SK-N-SH (cell line): ENCODE measurements at regions not wholly inside any gene's neighbourhood (a gene's known extent, or its start where the extent isn't known, plus 50 kb on each side); places are given as distances from the start of the nearest gene placed in this dataset.

Source experiments
- CTCF ChIP-seq: fragments of 200-600 bp; sonication (generic); IDR thresholded peaks from 2 replicates; pipeline ENCODE4 v1.6.1; 2017; ENCODE audit warnings: antibody characterized with exemption, mild to moderate bottlenecking, moderate library complexity
- GATA2 ChIP-seq: sonication (generic); formaldehyde crosslinking; IDR thresholded peaks from 2 replicates; pipeline ENCODE4 v1.5.0; 2020; ENCODE audit warnings: mild to moderate bottlenecking, missing genetic modification reagents
- MAX ChIP-seq: IDR thresholded peaks from 2 replicates; pipeline ENCODE4 v1.4.0; 2012; ENCODE audit warnings: low read depth
- MEF2A ChIP-seq: IDR thresholded peaks from 2 replicates; pipeline ENCODE4 v1.4.0; 2012; ENCODE audit warnings: low read depth, borderline replicate concordance
- NFIC ChIP-seq: IDR thresholded peaks from 2 replicates; pipeline ENCODE4 v1.4.0; 2012; ENCODE audit warnings: borderline replicate concordance
- PBX3 ChIP-seq: IDR thresholded peaks from 2 replicates; pipeline ENCODE4; 2012
- POLR2AphosphoS5 ChIP-seq: IDR thresholded peaks from 2 replicates; pipeline ENCODE4 v1.6.1; 2012; ENCODE audit warnings: low read depth, low read length
- REST ChIP-seq: IDR thresholded peaks from 2 replicates; pipeline ENCODE4 v1.6.1; 2012; ENCODE audit warnings: mild to moderate bottlenecking, low read depth, low read length, moderate library complexity
- RFX5 ChIP-seq: IDR thresholded peaks from 2 replicates; pipeline ENCODE4 v1.6.1; 2012; ENCODE audit warnings: mild to moderate bottlenecking, improper control_type of control experiment, low read length
- RXRA ChIP-seq: IDR thresholded peaks from 2 replicates; pipeline ENCODE4 v1.4.0; 2012; ENCODE audit warnings: low read depth, mild to moderate bottlenecking, borderline replicate concordance
- SIN3A ChIP-seq: IDR thresholded peaks from 2 replicates; pipeline ENCODE4 v1.6.1; 2012; ENCODE audit warnings: low read depth, mild to moderate bottlenecking, low read length, moderate library complexity, borderline replicate concordance
- TCF12 ChIP-seq: IDR thresholded peaks from 2 replicates; pipeline ENCODE4 v1.4.0; 2012

GRCh38 chr10:33681595-33681994 lies 347.1 kb upstream of the NRP1 start:
- TF ChIP-seq TCF12 (no peak), GATA2 (CRISPR knock-in tag) (no peak), CTCF (no peak), POLR2AphosphoS5 (no peak), SIN3A (no peak), RFX5 (no peak), RXRA (no peak), MAX (no peak), MEF2A (no peak), REST (no peak), PBX3 (no peak), NFIC (no peak)
